ENCODE measurements at regions not wholly inside any gene's neighbourhood (a gene's known extent, or its start where the extent isn't known, plus 50 kb on each side); places are given as distances from the start of the nearest gene placed in this dataset.

DNA sequence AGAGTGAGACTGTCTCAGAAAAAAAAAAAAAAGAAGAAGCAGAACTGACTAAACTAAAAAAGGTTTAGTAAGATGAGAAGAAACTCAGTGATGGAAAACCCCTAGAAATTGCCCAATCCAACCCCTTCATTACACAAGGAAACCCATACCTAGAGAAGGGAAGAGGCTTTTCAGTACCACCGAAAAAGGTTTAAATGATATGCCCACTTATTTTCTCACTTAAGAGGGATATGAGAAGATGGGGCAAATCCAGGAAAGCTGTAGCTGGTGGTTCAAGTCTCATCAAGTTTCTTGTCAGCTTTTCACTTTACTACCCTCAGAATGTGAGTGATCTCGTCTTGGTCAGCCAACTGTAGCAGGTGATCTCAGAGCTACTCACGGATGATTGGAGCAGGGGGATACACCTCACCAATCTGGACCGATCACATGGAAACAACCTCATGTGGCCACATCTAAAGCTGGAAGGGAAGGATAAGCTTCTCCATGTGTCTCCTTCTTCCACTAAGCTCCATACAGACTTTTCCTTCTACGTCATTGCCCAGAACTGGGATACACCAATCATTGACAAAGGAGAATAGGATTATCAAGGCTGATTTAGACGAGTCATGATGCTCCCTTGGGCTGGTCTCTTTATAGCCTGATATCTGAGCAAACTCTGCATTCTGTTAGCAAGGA, 126.7 kb upstream of the POU3F1 start:
- Histone ChIP-seq H3K14ac (ENCODE audit: low read length) (no peak overlapping the region), H2AK5ac (ENCODE audit: low read length) (no peak overlapping the region), H3K4me1 (ENCODE audit: control insufficient read depth in 1 of 2, insufficient read depth in 2 of 2, low read length in 2 of 2) (no peaks in the 10 kb centered on the region), H2AFZ (ENCODE audit: insufficient read depth, low read length, poor library complexity) (no peak overlapping the region), H2BK5ac (ENCODE audit: low read depth, low read length, poor library complexity) (no peak overlapping the region), H3K79me1 (ENCODE audit: low read length) (no peaks in the 10 kb centered on the region), H4K12ac (ENCODE audit: low read depth, low read length) (no peak overlapping the region), H3K4me2 (ENCODE audit: low read length) (no peak overlapping the region), H4K8ac (ENCODE audit: low read depth, low read length) (no peak overlapping the region), H3K23ac (ENCODE audit: low read length) (no peak overlapping the region), H3K9me3 (ENCODE audit: insufficient read depth, low read depth, low read length) (peaks cover 2% of the 10 kb centered on the region), H3K18ac (ENCODE audit: low read length) (no peak overlapping the region), H4K91ac (ENCODE audit: low read depth, low read length) (no peak overlapping the region), H3K9ac (ENCODE audit: low read length) (no peak overlapping the region), H3K36me3 (ENCODE audit: control insufficient read depth in 1 of 2, insufficient read depth in 2 of 2, low read length in 2 of 2) (no peaks in the 10 kb centered on the region), H3K79me2 (ENCODE audit: control insufficient read depth, insufficient read depth, low read length, poor library complexity) (no peaks in the 10 kb centered on the region), H3K4me3 (ENCODE audit: low read depth, low read length) (no peak overlapping the region), H3K27ac (ENCODE audit: low read depth, low read length) (no peak overlapping the region), H2BK12ac (ENCODE audit: low read length) (no peak overlapping the region), H3K4ac (ENCODE audit: low read depth, low read length) (no peak overlapping the region), H2BK120ac (ENCODE audit: insufficient read depth, low read length, poor library complexity) (no peak overlapping the region), H3K27me3 (ENCODE audit: insufficient read depth, low read length) (no peaks in the 10 kb centered on the region)
- peak in 1 of 2 donors; percentile 4 for DNase-seq
- WGBS (ENCODE audit: extremely low coverage, insufficient coverage, insufficient read length), result no CpG with 5 or more reads among the region's 6 CpGs

- Histone ChIP-seq H3K36me3 (ENCODE audit: control insufficient read depth in 1 of 2, insufficient read depth in 2 of 2, low read length in 2 of 2) (no peaks in the 10 kb centered on the region), H3K9ac (ENCODE audit: low read length) (no peak overlapping the region), H4K12ac (ENCODE audit: low read depth, low read length) (no peak overlapping the region), H3K14ac (ENCODE audit: low read length) (no peak overlapping the region), H3K4me3 (ENCODE audit: low read depth, low read length) (no peak overlapping the region), H2AK5ac (ENCODE audit: low read length) (no peak overlapping the region), H3K4me1 (ENCODE audit: control insufficient read depth in 1 of 2, insufficient read depth in 2 of 2, low read length in 2 of 2) (no peaks in the 10 kb centered on the region), H2BK12ac (ENCODE audit: low read length) (no peak overlapping the region), H3K27ac (ENCODE audit: low read depth, low read length) (no peak overlapping the region), H4K8ac (ENCODE audit: low read depth, low read length) (no peak overlapping the region), H3K4ac (ENCODE audit: low read depth, low read length) (no peak overlapping the region), H2AFZ (ENCODE audit: insufficient read depth, low read length, poor library complexity) (no peak overlapping the region), H3K79me2 (ENCODE audit: control insufficient read depth, insufficient read depth, low read length, poor library complexity) (no peaks in the 10 kb centered on the region), H3K18ac (ENCODE audit: low read length) (no peak overlapping the region), H4K91ac (ENCODE audit: low read depth, low read length) (no peak overlapping the region), H3K27me3 (ENCODE audit: insufficient read depth, low read length) (no peaks in the 10 kb centered on the region), H2BK120ac (ENCODE audit: insufficient read depth, low read length, poor library complexity) (no peak overlapping the region), H3K79me1 (ENCODE audit: low read length) (no peaks in the 10 kb centered on the region), H3K4me2 (ENCODE audit: low read length) (no peak overlapping the region), H3K9me3 (ENCODE audit: insufficient read depth, low read depth, low read length) (peaks cover 2% of the 10 kb centered on the region), H3K23ac (ENCODE audit: low read length) (no peak overlapping the region), H2BK5ac (ENCODE audit: low read depth, low read length, poor library complexity) (no peak overlapping the region)
- no CpG with 5 or more reads among the region's 3 CpGs for WGBS (ENCODE audit: extremely low coverage, insufficient coverage, insufficient read length)
- DNase-seq, result no peak
Measured at GRCh38 chr1:38169121-38169520, 122.5 kb upstream of the POU3F1 start.

- Histone ChIP-seq H3K36me3 (ENCODE audit: control insufficient read depth in 1 of 2, insufficient read depth in 2 of 2, low read length in 2 of 2) (no peaks in the 10 kb centered on the region), H2BK12ac (ENCODE audit: low read length) (no peak overlapping the region), H2AFZ (ENCODE audit: insufficient read depth, low read length, poor library complexity) (no peak overlapping the region), H3K18ac (ENCODE audit: low read length) (no peak overlapping the region), H3K4me1 (ENCODE audit: control insufficient read depth in 1 of 2, insufficient read depth in 2 of 2, low read length in 2 of 2) (no peaks in the 10 kb centered on the region), H2BK5ac (ENCODE audit: low read depth, low read length, poor library complexity) (no peak overlapping the region), H3K23ac (ENCODE audit: low read length) (no peak overlapping the region), H4K91ac (ENCODE audit: low read depth, low read length) (no peak overlapping the region), H4K8ac (ENCODE audit: low read depth, low read length) (no peak overlapping the region), H3K79me1 (ENCODE audit: low read length) (no peaks in the 10 kb centered on the region), H3K4me2 (ENCODE audit: low read length) (no peak overlapping the region), H4K12ac (ENCODE audit: low read depth, low read length) (no peak overlapping the region), H2AK5ac (ENCODE audit: low read length) (no peak overlapping the region), H3K27ac (ENCODE audit: low read depth, low read length) (no peak overlapping the region), H2BK120ac (ENCODE audit: insufficient read depth, low read length, poor library complexity) (no peak overlapping the region), H3K9me3 (ENCODE audit: insufficient read depth, low read depth, low read length) (peaks cover 2% of the 10 kb centered on the region), H3K79me2 (ENCODE audit: control insufficient read depth, insufficient read depth, low read length, poor library complexity) (no peaks in the 10 kb centered on the region), H3K14ac (ENCODE audit: low read length) (no peak overlapping the region), H3K9ac (ENCODE audit: low read length) (no peak overlapping the region), H3K4ac (ENCODE audit: low read depth, low read length) (no peak overlapping the region), H3K4me3 (ENCODE audit: low read depth, low read length) (no peak overlapping the region), H3K27me3 (ENCODE audit: insufficient read depth, low read length) (no peaks in the 10 kb centered on the region)
- WGBS (ENCODE audit: extremely low coverage, insufficient coverage, insufficient read length), result no CpG with 5 or more reads among the region's 2 CpGs
- DNase-seq, result no peak
Measured at GRCh38 chr1:38168365-38168764, 121.8 kb upstream of the POU3F1 start.

DNA sequence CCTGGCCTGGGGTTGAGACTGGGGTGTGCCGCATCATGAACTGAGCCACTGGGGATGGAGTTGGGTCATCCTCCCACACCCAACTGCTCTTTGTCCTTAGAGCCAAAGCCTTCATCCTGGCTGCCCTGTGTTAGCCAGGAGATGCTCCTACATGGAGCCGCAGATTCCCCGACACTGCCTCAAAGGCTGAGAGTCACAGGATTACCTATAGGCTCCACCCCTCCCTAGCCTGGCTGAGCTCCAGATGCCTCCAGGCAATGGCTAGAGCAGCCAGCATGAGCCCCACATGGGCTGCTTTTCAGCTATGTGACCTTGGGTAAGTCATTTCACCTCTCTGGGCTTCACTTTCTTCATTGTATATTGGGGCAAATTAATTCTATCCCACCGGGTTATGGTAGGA, 119.9 kb upstream of the POU3F1 start:
- H3K23ac ChIP-seq (ENCODE audit: low read length), result no peak overlapping the region
- no peaks in the 10 kb centered on the region for H3K79me1 ChIP-seq (ENCODE audit: low read length)
- H3K27me3 ChIP-seq (ENCODE audit: insufficient read depth, low read length), result no peaks in the 10 kb centered on the region
- no peak overlapping the region for H4K12ac ChIP-seq (ENCODE audit: low read depth, low read length)
- no peak overlapping the region for H3K14ac ChIP-seq (ENCODE audit: low read length)
- no peaks in the 10 kb centered on the region for H3K36me3 ChIP-seq (ENCODE audit: control insufficient read depth in 1 of 2, insufficient read depth in 2 of 2, low read length in 2 of 2)
- H3K4me3 ChIP-seq (ENCODE audit: low read depth, low read length), result no peak overlapping the region
- no peaks in the 10 kb centered on the region for H3K4me1 ChIP-seq (ENCODE audit: control insufficient read depth in 1 of 2, insufficient read depth in 2 of 2, low read length in 2 of 2)
- H2BK120ac ChIP-seq (ENCODE audit: insufficient read depth, low read length, poor library complexity), result no peak overlapping the region
- no peak overlapping the region for H2BK12ac ChIP-seq (ENCODE audit: low read length)
- no peak overlapping the region for H2BK5ac ChIP-seq (ENCODE audit: low read depth, low read length, poor library complexity)
- DNase-seq, result no peak
- no peaks in the 10 kb centered on the region for H3K79me2 ChIP-seq (ENCODE audit: control insufficient read depth, insufficient read depth, low read length, poor library complexity)
- H4K8ac ChIP-seq (ENCODE audit: low read depth, low read length), result no peak overlapping the region
- peaks cover 2% of the 10 kb centered on the region for H3K9me3 ChIP-seq (ENCODE audit: insufficient read depth, low read depth, low read length)
- WGBS (ENCODE audit: extremely low coverage, insufficient coverage, insufficient read length), result no CpG with 5 or more reads among the region's 4 CpGs
- H3K4ac ChIP-seq (ENCODE audit: low read depth, low read length), result no peak overlapping the region
- H3K27ac ChIP-seq (ENCODE audit: low read depth, low read length), result no peak overlapping the region
- H3K4me2 ChIP-seq (ENCODE audit: low read length), result no peak overlapping the region
- no peak overlapping the region for H2AK5ac ChIP-seq (ENCODE audit: low read length)
- H2AFZ ChIP-seq (ENCODE audit: insufficient read depth, low read length, poor library complexity), result no peak overlapping the region
- no peak overlapping the region for H4K91ac ChIP-seq (ENCODE audit: low read depth, low read length)
- H3K9ac ChIP-seq (ENCODE audit: low read length), result no peak overlapping the region
- no peak overlapping the region for H3K18ac ChIP-seq (ENCODE audit: low read length)

All from trophoblast cell (in vitro differentiated cells and primary cell).